ENCODE measurements at regions not wholly inside any gene's neighbourhood (a gene's known extent, or its start where the extent isn't known, plus 50 kb on each side); places are given as distances from the start of the nearest gene placed in this dataset.

- Histone ChIP-seq H3K27ac (no peak overlapping the region), H3K9me3 (ENCODE audit: control insufficient read depth, low read length) (no peaks in the 10 kb centered on the region), H3K4me1 (no peaks in the 10 kb centered on the region), H3K36me3 (ENCODE audit: control insufficient read depth, insufficient read depth, low read length) (no peaks in the 10 kb centered on the region), H3K79me2 (no peaks in the 10 kb centered on the region), H2AFZ (no peak overlapping the region), H3K4me2 (ENCODE audit: low read length) (no peak overlapping the region), H3K9ac (no peak overlapping the region), H3K27me3 (ENCODE audit: control insufficient read depth, insufficient read depth, low read length) (no peaks in the 10 kb centered on the region), H3K4me3 (ENCODE audit: low read depth, low read length) (no peak overlapping the region)
- TF ChIP-seq, protein P1, sequence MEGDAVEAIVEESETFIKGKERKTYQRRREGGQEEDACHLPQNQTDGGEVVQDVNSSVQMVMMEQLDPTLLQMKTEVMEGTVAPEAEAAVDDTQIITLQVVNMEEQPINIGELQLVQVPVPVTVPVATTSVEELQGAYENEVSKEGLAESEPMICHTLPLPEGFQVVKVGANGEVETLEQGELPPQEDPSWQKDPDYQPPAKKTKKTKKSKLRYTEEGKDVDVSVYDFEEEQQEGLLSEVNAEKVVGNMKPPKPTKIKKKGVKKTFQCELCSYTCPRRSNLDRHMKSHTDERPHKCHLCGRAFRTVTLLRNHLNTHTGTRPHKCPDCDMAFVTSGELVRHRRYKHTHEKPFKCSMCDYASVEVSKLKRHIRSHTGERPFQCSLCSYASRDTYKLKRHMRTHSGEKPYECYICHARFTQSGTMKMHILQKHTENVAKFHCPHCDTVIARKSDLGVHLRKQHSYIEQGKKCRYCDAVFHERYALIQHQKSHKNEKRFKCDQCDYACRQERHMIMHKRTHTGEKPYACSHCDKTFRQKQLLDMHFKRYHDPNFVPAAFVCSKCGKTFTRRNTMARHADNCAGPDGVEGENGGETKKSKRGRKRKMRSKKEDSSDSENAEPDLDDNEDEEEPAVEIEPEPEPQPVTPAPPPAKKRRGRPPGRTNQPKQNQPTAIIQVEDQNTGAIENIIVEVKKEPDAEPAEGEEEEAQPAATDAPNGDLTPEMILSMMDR (IDR thresholded peaks at IDR 0.05), result no peak
These were observed 240.8 kb downstream of the FGFR2 start for GRCh38 chr10:121357401-121357800.

GRCh38 chr10:121362026-121362425 lies 236.2 kb downstream of the FGFR2 start:
- no peaks in the 10 kb centered on the region for H3K9me3 ChIP-seq (ENCODE audit: control insufficient read depth, low read length)
- H3K4me3 ChIP-seq (ENCODE audit: low read depth, low read length), result no peak overlapping the region
- H3K27me3 ChIP-seq (ENCODE audit: control insufficient read depth, insufficient read depth, low read length), result no peaks in the 10 kb centered on the region
- no peak overlapping the region for H3K9ac ChIP-seq
- no peaks in the 10 kb centered on the region for H3K4me1 ChIP-seq
- no peak overlapping the region for H3K27ac ChIP-seq
- H2AFZ ChIP-seq, result no peak overlapping the region
- TF ChIP-seq, protein P1 (IDR thresholded peaks at IDR 0.05), result no peak
- no peaks in the 10 kb centered on the region for H3K36me3 ChIP-seq (ENCODE audit: control insufficient read depth, insufficient read depth, low read length)
- H3K4me2 ChIP-seq (ENCODE audit: low read length), result no peak overlapping the region
- H3K79me2 ChIP-seq, result no peaks in the 10 kb centered on the region

GRCh38 chr10:121365566-121365965 lies 232.7 kb downstream of the FGFR2 start:
- TF ChIP-seq, protein P1 (IDR thresholded peaks at IDR 0.05), result no peak
- Histone ChIP-seq H3K4me2 (ENCODE audit: low read length) (no peak overlapping the region), H3K9ac (no peak overlapping the region), H3K4me3 (ENCODE audit: low read depth, low read length) (no peak overlapping the region), H3K4me1 (no peaks in the 10 kb centered on the region), H3K36me3 (ENCODE audit: control insufficient read depth, insufficient read depth, low read length) (no peaks in the 10 kb centered on the region), H3K27ac (no peak overlapping the region), H3K27me3 (ENCODE audit: control insufficient read depth, insufficient read depth, low read length) (no peaks in the 10 kb centered on the region), H3K9me3 (ENCODE audit: control insufficient read depth, low read length) (no peaks in the 10 kb centered on the region), H3K79me2 (no peaks in the 10 kb centered on the region), H2AFZ (no peak overlapping the region)

DNA sequence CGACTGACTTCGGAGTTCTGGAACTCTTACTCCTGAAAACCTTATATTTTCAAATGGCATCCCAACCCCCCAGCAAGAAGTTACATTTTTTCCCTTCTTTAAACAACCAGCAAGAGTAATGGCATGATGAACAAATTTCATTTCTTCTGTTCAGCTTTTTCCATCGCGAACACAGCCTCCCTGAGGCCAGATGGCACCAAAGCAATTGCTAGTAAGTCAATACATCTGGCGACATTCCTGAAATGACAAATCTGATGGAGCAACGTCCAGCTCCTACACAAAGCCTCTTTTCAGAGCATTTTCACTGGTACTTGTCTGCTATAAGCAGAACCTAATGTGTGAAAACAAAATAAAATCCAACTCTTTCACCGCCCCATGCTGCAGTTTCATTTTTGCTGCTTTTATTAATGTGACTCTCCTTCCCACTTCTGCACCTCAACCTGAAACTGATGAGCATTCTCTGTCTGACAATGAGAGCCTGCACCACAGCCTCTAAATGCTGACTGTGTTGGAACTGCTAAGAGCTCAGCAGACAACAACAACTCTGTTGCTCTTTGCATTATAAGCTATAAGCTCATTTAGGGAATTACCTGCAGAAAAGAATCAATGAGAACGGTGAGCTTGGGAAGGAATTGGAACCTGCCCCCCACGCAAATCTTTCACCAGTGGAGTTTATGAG lies 229.8 kb downstream of the FGFR2 start:
- Histone ChIP-seq H3K36me3 (ENCODE audit: control insufficient read depth, insufficient read depth, low read length) (no peaks in the 10 kb centered on the region), H3K9ac (no peak overlapping the region), H3K4me1 (no peaks in the 10 kb centered on the region), H3K79me2 (no peaks in the 10 kb centered on the region), H3K4me2 (ENCODE audit: low read length) (no peak overlapping the region), H3K9me3 (ENCODE audit: control insufficient read depth, low read length) (no peaks in the 10 kb centered on the region), H2AFZ (no peak overlapping the region), H3K27me3 (ENCODE audit: control insufficient read depth, insufficient read depth, low read length) (no peaks in the 10 kb centered on the region), H3K27ac (no peak overlapping the region), H3K4me3 (ENCODE audit: low read depth, low read length) (no peak overlapping the region)
- TF ChIP-seq, protein P1 (IDR thresholded peaks at IDR 0.05), result no peak

GRCh38 chr10:121369616-121370015 lies 228.6 kb downstream of the FGFR2 start:
- Histone ChIP-seq H3K27ac (no peak overlapping the region), H3K27me3 (ENCODE audit: control insufficient read depth, insufficient read depth, low read length) (no peaks in the 10 kb centered on the region), H3K36me3 (ENCODE audit: control insufficient read depth, insufficient read depth, low read length) (no peaks in the 10 kb centered on the region), H3K9me3 (ENCODE audit: control insufficient read depth, low read length) (no peaks in the 10 kb centered on the region), H2AFZ (no peak overlapping the region), H3K4me2 (ENCODE audit: low read length) (no peak overlapping the region), H3K79me2 (no peaks in the 10 kb centered on the region), H3K9ac (no peak overlapping the region), H3K4me1 (no peaks in the 10 kb centered on the region), H3K4me3 (ENCODE audit: low read depth, low read length) (no peak overlapping the region)
- TF ChIP-seq, protein P1 (IDR thresholded peaks at IDR 0.05), result no peak
